MM.1S (cell line): ENCODE measurements at regions not wholly inside any gene's neighbourhood (a gene's known extent, or its start where the extent isn't known, plus 50 kb on each side); places are given as distances from the start of the nearest gene placed in this dataset.

Experiments used
- DNase-seq: peaks from one replicate; pipeline ENCODE4 v3.0.0-alpha.2; 2015
- H2AFZ ChIP-seq: fragments of 300-600 bp; sonication (generic); 2 replicates; pipeline ENCODE4 v1.6.0; 2016; ENCODE audit warnings: antibody characterized with exemption, low read length
- H3F3A ChIP-seq: fragments of 300-600 bp; sonication (generic); 2 replicates; pipeline ENCODE4 v1.6.1; 2016; ENCODE audit warnings: mild to moderate bottlenecking, antibody characterized with exemption, low read length, moderate library complexity, mixed read lengths; ENCODE audit not compliant: insufficient read depth
- H3K27ac ChIP-seq: fragments of 300-600 bp; sonication (generic); 2 replicates; pipeline ENCODE4 v1.5.1; 2016; ENCODE audit warnings: mild to moderate bottlenecking, low read length
- H3K27me3 ChIP-seq: fragments of 300-600 bp; sonication (generic); replicated peaks from 2 replicates; pipeline ENCODE4 v1.6.0; 2016; ENCODE audit warnings: low read length; ENCODE audit not compliant: insufficient read depth
- H3K36me3 ChIP-seq: fragments of 300-600 bp; sonication (generic); replicated peaks from 2 replicates; pipeline ENCODE4 v1.6.1; 2016; ENCODE audit warnings: mild to moderate bottlenecking, low read length, mixed read lengths; ENCODE audit not compliant: insufficient read depth
- H3K4me1 ChIP-seq: fragments of 300-600 bp; sonication (generic); 2 replicates; pipeline ENCODE4 v1.6.1; 2016; ENCODE audit warnings: low read length, mixed read lengths
- H3K4me2 ChIP-seq: fragments of 300-600 bp; sonication (generic); 2 replicates; pipeline ENCODE4 v1.6.0; 2016; ENCODE audit warnings: low read depth, low read length
- H3K4me3 ChIP-seq: fragments of 300-600 bp; sonication (generic); 2 replicates; pipeline ENCODE4 v1.5.1; 2016; ENCODE audit warnings: low read length, mixed read lengths
- H3K79me2 ChIP-seq: fragments of 300-600 bp; sonication (generic); 2 replicates; pipeline ENCODE4 v1.6.1; 2016; ENCODE audit warnings: mixed run types, low read length, mixed read lengths
- H3K9ac ChIP-seq: fragments of 300-600 bp; sonication (generic); 2 replicates; pipeline ENCODE4 v1.6.1; 2016; ENCODE audit warnings: low read length, mixed read lengths
- H3K9me2 ChIP-seq: fragments of 300-600 bp; sonication (generic); replicated peaks from 2 replicates; pipeline ENCODE4 v1.6.1; 2016; ENCODE audit warnings: mild to moderate bottlenecking, low read length, mixed read lengths; ENCODE audit not compliant: insufficient read depth
- H3K9me3 ChIP-seq: fragments of 300-600 bp; sonication (generic); replicated peaks from 2 replicates; pipeline ENCODE4 v1.6.1; 2016; ENCODE audit warnings: mild to moderate bottlenecking, low read length, mixed read lengths; ENCODE audit not compliant: insufficient read depth
- H4K20me1 ChIP-seq: fragments of 300-600 bp; sonication (generic); 2 replicates; pipeline ENCODE4 v1.6.1; 2016; ENCODE audit warnings: mild to moderate bottlenecking, low read length, moderate library complexity, mixed read lengths; ENCODE audit not compliant: insufficient read depth
- EZH2 ChIP-seq: fragments of 300-600 bp; sonication (generic); optimal IDR thresholded peaks from 2 replicates; pipeline ENCODE3; 2017; ENCODE audit warnings: low read depth, mild to moderate bottlenecking, antibody characterized with exemption, low read length, mixed read lengths
- EZH2phosphoT487 ChIP-seq: fragments of 300-600 bp; sonication (generic); IDR thresholded peaks from 2 replicates; pipeline ENCODE4 v1.6.1; 2018; ENCODE audit warnings: antibody characterized with exemption, low read length
- TF ChIP-seq, protein P1 (sequence below): fragments of 300-600 bp; sonication (generic); IDR thresholded peaks from 2 replicates; pipeline ENCODE4 v1.5.1; 2016; ENCODE audit warnings: antibody characterized with exemption, low read length, mixed read lengths

DNA sequence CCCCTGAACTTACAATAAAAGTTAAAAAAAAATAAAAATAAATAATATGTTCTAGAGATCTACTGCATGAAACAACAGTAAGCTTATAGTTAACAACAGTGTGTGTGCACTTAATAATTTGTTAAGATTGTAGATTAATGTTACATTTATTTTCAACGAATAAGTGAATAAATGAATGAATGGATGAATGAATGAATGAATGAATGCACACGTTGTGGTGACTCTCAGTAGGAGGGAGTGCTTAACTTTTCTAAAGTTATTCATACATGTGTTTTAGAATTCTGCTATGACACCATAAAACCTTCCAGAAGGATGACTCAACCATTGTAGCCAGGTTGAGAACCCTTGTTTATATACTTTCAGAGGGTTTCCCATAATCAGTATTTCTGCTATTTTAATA is 1269.4 kb upstream of the CDH6 start:
- Histone ChIP-seq H3K4me2 (no peak overlapping the region), H3K4me1 (no peaks in the 10 kb centered on the region), H3K9me3 (no peaks in the 10 kb centered on the region), H3K9me2 (no peaks in the 10 kb centered on the region), H3F3A (no peaks in the 10 kb centered on the region), H3K27me3 (no peaks in the 10 kb centered on the region), H3K79me2 (no peaks in the 10 kb centered on the region), H3K36me3 (no peaks in the 10 kb centered on the region), H4K20me1 (no peaks in the 10 kb centered on the region), H3K27ac (no peak overlapping the region), H3K4me3 (no peak overlapping the region), H3K9ac (no peak overlapping the region), H2AFZ (no peak overlapping the region)
- no peak for DNase-seq
- TF ChIP-seq EZH2phosphoT487 (no peak), EZH2 (no peak)
- TF ChIP-seq, protein P1, sequence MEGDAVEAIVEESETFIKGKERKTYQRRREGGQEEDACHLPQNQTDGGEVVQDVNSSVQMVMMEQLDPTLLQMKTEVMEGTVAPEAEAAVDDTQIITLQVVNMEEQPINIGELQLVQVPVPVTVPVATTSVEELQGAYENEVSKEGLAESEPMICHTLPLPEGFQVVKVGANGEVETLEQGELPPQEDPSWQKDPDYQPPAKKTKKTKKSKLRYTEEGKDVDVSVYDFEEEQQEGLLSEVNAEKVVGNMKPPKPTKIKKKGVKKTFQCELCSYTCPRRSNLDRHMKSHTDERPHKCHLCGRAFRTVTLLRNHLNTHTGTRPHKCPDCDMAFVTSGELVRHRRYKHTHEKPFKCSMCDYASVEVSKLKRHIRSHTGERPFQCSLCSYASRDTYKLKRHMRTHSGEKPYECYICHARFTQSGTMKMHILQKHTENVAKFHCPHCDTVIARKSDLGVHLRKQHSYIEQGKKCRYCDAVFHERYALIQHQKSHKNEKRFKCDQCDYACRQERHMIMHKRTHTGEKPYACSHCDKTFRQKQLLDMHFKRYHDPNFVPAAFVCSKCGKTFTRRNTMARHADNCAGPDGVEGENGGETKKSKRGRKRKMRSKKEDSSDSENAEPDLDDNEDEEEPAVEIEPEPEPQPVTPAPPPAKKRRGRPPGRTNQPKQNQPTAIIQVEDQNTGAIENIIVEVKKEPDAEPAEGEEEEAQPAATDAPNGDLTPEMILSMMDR = no peak

DNA sequence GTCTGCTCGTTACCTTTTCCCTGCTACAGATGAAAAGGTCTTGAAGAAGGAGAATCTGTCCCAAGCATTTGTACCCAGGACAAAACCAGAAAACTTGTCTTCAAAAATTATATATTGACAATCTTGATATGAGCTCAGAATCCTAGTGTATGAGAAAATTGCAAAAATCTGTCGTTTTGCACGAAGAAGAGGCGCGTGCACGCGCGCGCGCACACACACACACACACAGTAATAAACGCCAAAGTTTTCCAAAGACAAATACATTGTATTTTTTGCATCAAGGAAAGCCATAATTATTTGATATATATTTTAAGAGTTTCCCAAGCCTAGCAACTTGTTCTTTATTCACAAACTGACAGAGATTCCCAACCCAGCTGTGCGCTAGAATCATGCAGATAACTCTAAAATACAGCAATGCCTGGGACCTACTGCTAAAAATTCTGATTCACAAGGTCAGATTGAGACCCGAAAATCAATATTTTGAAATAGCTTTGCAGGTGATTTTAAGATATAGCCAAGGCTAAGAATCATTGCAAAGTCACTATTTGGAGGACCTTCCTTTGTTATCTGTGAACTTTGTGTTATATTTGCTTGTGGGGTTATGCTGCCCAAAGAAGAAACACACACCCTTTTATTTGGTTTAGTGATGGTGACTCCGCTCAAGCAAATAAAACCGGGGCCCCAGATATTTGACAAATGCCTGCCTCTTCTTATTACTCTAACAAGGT is 1287.7 kb upstream of the CDH6 start:
- no peak for DNase-seq
- no peak overlapping the region for H3K4me2 ChIP-seq
- no peaks in the 10 kb centered on the region for H3K9me3 ChIP-seq
- H3K4me1 ChIP-seq = no peaks in the 10 kb centered on the region
- no peak overlapping the region for H3K27ac ChIP-seq
- H3K27me3 ChIP-seq = no peaks in the 10 kb centered on the region
- no peaks in the 10 kb centered on the region for H3K9me2 ChIP-seq
- no peaks in the 10 kb centered on the region for H3K79me2 ChIP-seq
- no peak overlapping the region for H2AFZ ChIP-seq
- no peaks in the 10 kb centered on the region for H3K36me3 ChIP-seq
- no peak overlapping the region for H3K4me3 ChIP-seq
- H3F3A ChIP-seq = no peaks in the 10 kb centered on the region
- H4K20me1 ChIP-seq = no peaks in the 10 kb centered on the region
- H3K9ac ChIP-seq = no peak overlapping the region
- TF ChIP-seq EZH2 (no peak), EZH2phosphoT487 (no peak)
- TF ChIP-seq, protein P1 = no peak

DNA sequence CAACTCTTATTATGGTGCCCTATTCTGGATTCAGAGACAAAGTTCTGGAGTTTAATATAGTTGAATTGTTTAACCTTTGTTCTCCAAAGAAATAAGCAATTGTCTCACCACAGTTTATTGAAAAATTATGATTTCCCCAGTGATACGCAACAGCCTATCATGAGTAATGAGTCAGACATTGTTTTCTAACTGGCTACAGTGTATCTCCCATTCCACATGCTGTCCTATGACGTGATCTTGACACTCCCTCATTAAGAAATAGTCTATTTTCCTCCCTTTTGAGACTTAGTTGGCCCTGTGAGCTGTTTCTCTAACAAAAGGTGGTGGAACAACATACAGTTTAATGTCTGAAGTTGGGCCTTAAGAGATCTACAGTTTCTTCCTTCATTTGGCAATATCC is 1290.6 kb upstream of the CDH6 start:
- H3K79me2 ChIP-seq = no peaks in the 10 kb centered on the region
- no peak overlapping the region for H3K4me2 ChIP-seq
- H3K9me3 ChIP-seq = no peaks in the 10 kb centered on the region
- H3K9ac ChIP-seq = no peak overlapping the region
- no peaks in the 10 kb centered on the region for H3K36me3 ChIP-seq
- DNase-seq = no peak
- H3K4me3 ChIP-seq = no peak overlapping the region
- H2AFZ ChIP-seq = no peak overlapping the region
- no peak overlapping the region for H3K27ac ChIP-seq
- no peaks in the 10 kb centered on the region for H3F3A ChIP-seq
- no peaks in the 10 kb centered on the region for H3K27me3 ChIP-seq
- H3K4me1 ChIP-seq = no peaks in the 10 kb centered on the region
- no peaks in the 10 kb centered on the region for H4K20me1 ChIP-seq
- TF ChIP-seq, protein P1 = no peak
- TF ChIP-seq EZH2 (no peak), EZH2phosphoT487 (no peak)
- H3K9me2 ChIP-seq = no peaks in the 10 kb centered on the region
